ENCODE measurements at regions not wholly inside any gene's neighbourhood (a gene's known extent, or its start where the extent isn't known, plus 50 kb on each side); places are given as distances from the start of the nearest gene placed in this dataset.
A peak's percentile ranks its signal among the peaks of the same experiment; 100 is the strongest.

- no peak overlapping the region for H3K27ac ChIP-seq
- H3K4me1 ChIP-seq, result no peaks in the 10 kb centered on the region
- intact Hi-C loops (cut with DNase I), result no loop called here
- H3K27me3 ChIP-seq (ENCODE audit: low read depth), result no peaks in the 10 kb centered on the region
- DNase-seq (no peak), ATAC-seq (no peak)
- no peak overlapping the region for H3K4me3 ChIP-seq
- H3K36me3 ChIP-seq, result no peaks in the 10 kb centered on the region
- no peak for TF ChIP-seq CTCF (IDR thresholded peaks at IDR 0.05)
- no peaks in the 10 kb centered on the region for H3K9me3 ChIP-seq
These were observed 71.0 kb upstream of the MMADHC start for GRCh38 chr2:149658553-149658952.

- intact Hi-C loops (cut with DNase I), result no loop called here
- no peak for DNase-seq
- ATAC-seq, result no peak
These were observed 69.9 kb upstream of the MMADHC start for GRCh38 chr2:149657401-149658040.

GRCh38 chr2:149656996-149657395 lies 69.4 kb upstream of the MMADHC start:
- no peaks in the 10 kb centered on the region for H3K36me3 ChIP-seq
- no peak for DNase-seq
- intact Hi-C loops (cut with DNase I), result no loop called here
- TF ChIP-seq CTCF (IDR thresholded peaks at IDR 0.05), result no peak
- H3K4me1 ChIP-seq, result no peaks in the 10 kb centered on the region
- H3K9me3 ChIP-seq, result no peaks in the 10 kb centered on the region
- no peak for ATAC-seq
- no peak overlapping the region for H3K27ac ChIP-seq
- H3K4me3 ChIP-seq, result no peak overlapping the region
- no peaks in the 10 kb centered on the region for H3K27me3 ChIP-seq (ENCODE audit: low read depth)

More at GRCh38 chr2:149657401-149658040, 69.9 kb upstream of the MMADHC start:
- H3K4me3 ChIP-seq, result no peak overlapping the region
- no peaks in the 10 kb centered on the region for H3K27me3 ChIP-seq (ENCODE audit: low read depth)
- H3K9me3 ChIP-seq, result no peaks in the 10 kb centered on the region
- H3K36me3 ChIP-seq, result no peaks in the 10 kb centered on the region
- no peaks in the 10 kb centered on the region for H3K4me1 ChIP-seq
- H3K27ac ChIP-seq, result no peak overlapping the region
- no peak for TF ChIP-seq CTCF (IDR thresholded peaks at IDR 0.05)

- intact Hi-C loops (cut with DNase I), result no loop called here
- TF ChIP-seq CTCF (IDR thresholded peaks at IDR 0.05), result no peak
- H3K36me3 ChIP-seq, result no peaks in the 10 kb centered on the region
- no peak for ATAC-seq
- no peaks in the 10 kb centered on the region for H3K27me3 ChIP-seq (ENCODE audit: low read depth)
- peaks cover 7% of the 10 kb centered on the region for H3K4me1 ChIP-seq
- no peak for DNase-seq
- H3K9me3 ChIP-seq, result no peaks in the 10 kb centered on the region
- H3K4me3 ChIP-seq, result no peak overlapping the region
- H3K27ac ChIP-seq, result peak overlapping the region; percentile 58
These were observed 66.4 kb upstream of the MMADHC start for GRCh38 chr2:149653831-149654445.

- no peak for TF ChIP-seq CTCF (IDR thresholded peaks at IDR 0.05)
- no peak overlapping the region for H3K4me3 ChIP-seq
- peak; percentile 44 for DNase-seq
These were observed 65.4 kb upstream of the MMADHC start for GRCh38 chr2:149652926-149653325.

More at GRCh38 chr2:149652926-149653325, 65.4 kb upstream of the MMADHC start:
- Histone ChIP-seq H3K4me1 (peaks cover 7% of the 10 kb centered on the region), H3K27me3 (ENCODE audit: low read depth) (no peaks in the 10 kb centered on the region), H3K36me3 (no peaks in the 10 kb centered on the region), H3K9me3 (no peaks in the 10 kb centered on the region), H3K27ac (peak overlapping the region; percentile 58)
- intact Hi-C loops (cut with DNase I), result no loop called here
- peak; percentile 56 to 63 for ATAC-seq
